ENCODE measurements at regions not wholly inside any gene's neighbourhood (a gene's known extent, or its start where the extent isn't known, plus 50 kb on each side); places are given as distances from the start of the nearest gene placed in this dataset.

GRCh38 chr7:375901-376305, 85.9 kb downstream of the FOXL3 start:
- H3K4me1 ChIP-seq (ENCODE audit: insufficient read depth, low read length) = no peaks in the 10 kb centered on the region
- H2BK5ac ChIP-seq (ENCODE audit: insufficient read length, low read length) = no peak overlapping the region
- no peaks in the 10 kb centered on the region for H3K27me3 ChIP-seq (ENCODE audit: insufficient read depth, low read length)

More at GRCh38 chr7:375901-376305, 85.9 kb downstream of the FOXL3 start:
- Mint-ChIP-seq H3K4me3 (no peak overlapping the region), H3K9me3 (no peaks in the 10 kb centered on the region; a peak in 1 of 5 replicates), H3K27me3 (ENCODE audit: low read depth) (peaks cover 20% of the 10 kb centered on the region), H3K36me3 (ENCODE audit: insufficient read depth in 1 of 3, low read depth in 3 of 3) (peaks cover 0 to 1% (median 0%) of the 10 kb centered on the region in 3 experiments; a peak in 1 of 7 replicates), H3K4me1 (peaks cover 4 to 24% of the 10 kb centered on the region in 2 experiments; a peak in 3 of 4 replicates), H3K27ac (no peak overlapping the region)
- no peak overlapping the region for H3K14ac ChIP-seq (ENCODE audit: insufficient read depth, low read length)
- H3T11ph ChIP-seq (ENCODE audit: low read length) = no peak overlapping the region
- no peak overlapping the region for H3K23ac ChIP-seq (ENCODE audit: insufficient read length, low read depth, low read length)
- H3K79me1 ChIP-seq (ENCODE audit: insufficient read depth, low read depth, low read length, poor library complexity, severe bottlenecking) = no peaks in the 10 kb centered on the region
- no peak overlapping the region for H3K4ac ChIP-seq (ENCODE audit: low read depth, low read length)
- no peaks in the 10 kb centered on the region for H4K20me1 ChIP-seq (ENCODE audit: control insufficient read depth, insufficient read depth, insufficient read length)
- H3K4me2 ChIP-seq (ENCODE audit: insufficient read depth, insufficient read length, low read length) = no peak overlapping the region
- no peaks in the 10 kb centered on the region for H3K9me3 ChIP-seq (ENCODE audit: control insufficient read depth, low read depth, low read length)
- no CpG with 5 or more reads among the region's 19 CpGs for WGBS (ENCODE audit: extremely low coverage, insufficient read length, low lambda C conversion rate)
- H4K5ac ChIP-seq (ENCODE audit: insufficient read length, low read depth, low read length) = no peak overlapping the region
- H3K9ac ChIP-seq (ENCODE audit: extremely low read depth, insufficient read length, low read length) = no peak overlapping the region
- H3K56ac ChIP-seq (ENCODE audit: insufficient read length, low read depth, low read length) = no peak overlapping the region
- H3K18ac ChIP-seq (ENCODE audit: insufficient read length, low read depth, low read length) = no peak overlapping the region
- DNase-seq = peak; percentile 26
- TF ChIP-seq CTCF (conservative IDR thresholded peaks at IDR 0.05) = no peak
- H2BK20ac ChIP-seq (ENCODE audit: low read depth, low read length, poor library complexity, severe bottlenecking) = no peak overlapping the region
- no peak overlapping the region for H2AK5ac ChIP-seq (ENCODE audit: insufficient read length, low read length)
- H2BK15ac ChIP-seq (ENCODE audit: low read depth, low read length) = no peak overlapping the region
- no peak overlapping the region for H3K27ac ChIP-seq (ENCODE audit: insufficient read length, low read depth, low read length)
- H3K79me2 ChIP-seq (ENCODE audit: insufficient read depth, low read length) = no peaks in the 10 kb centered on the region
- H4K91ac ChIP-seq (ENCODE audit: insufficient read length, low read depth, low read length) = no peak overlapping the region
- H2BK120ac ChIP-seq (ENCODE audit: low read depth, low read length, poor library complexity, severe bottlenecking) = no peak overlapping the region
- no peak overlapping the region for H2AFZ ChIP-seq (ENCODE audit: low read length)
- no peak overlapping the region for H2BK12ac ChIP-seq (ENCODE audit: insufficient read length, low read depth, low read length)
- no peak overlapping the region for H4K8ac ChIP-seq (replicated peaks; ENCODE audit: insufficient read length, low read depth, low read length)
- peaks cover 5% of the 10 kb centered on the region for H3K23me2 ChIP-seq (ENCODE audit: insufficient read length, low read depth, low read length, poor library complexity, severe bottlenecking)
